PFSK-1 (cell line): ENCODE measurements at regions not wholly inside any gene's neighbourhood (a gene's known extent, or its start where the extent isn't known, plus 50 kb on each side); places are given as distances from the start of the nearest gene placed in this dataset.

ENCODE experiments used
- POLR2AphosphoS5 ChIP-seq: IDR thresholded peaks from 2 replicates; pipeline ENCODE4 v1.6.1; 2012; ENCODE audit warnings: low read depth, mild to moderate bottlenecking, control low read depth, low read length, moderate library complexity
- REST ChIP-seq, 2 experiments: IDR thresholded peaks; 2 replicates each; pipeline versions ENCODE4 v1.6.1 to v1.8.0; 2011 to 2012; ENCODE audit warnings: low read depth in 2 of 2, low read length in 2 of 2, control low read depth in 1 of 2, inconsistent platforms in 1 of 2, mild to moderate bottlenecking in 1 of 2, moderate library complexity in 1 of 2; ENCODE audit not compliant: insufficient read depth in 1 of 2
- SIN3A ChIP-seq: IDR thresholded peaks from 2 replicates; pipeline ENCODE4 v1.6.1; 2012; ENCODE audit warnings: mild to moderate bottlenecking, low read length, moderate library complexity, borderline replicate concordance; ENCODE audit not compliant: insufficient read depth
- TAF1 ChIP-seq: IDR thresholded peaks from 2 replicates; pipeline ENCODE4 v1.6.1; 2012; ENCODE audit warnings: low read length, control low read depth, borderline replicate concordance; ENCODE audit not compliant: insufficient read depth

GRCh38 chr2:183696028-183696427 is 571.8 kb downstream of the NUP35 start:
- TF ChIP-seq SIN3A (no peak), REST (IDR thresholded peaks at IDR 0.05; ENCODE audit: insufficient read depth in 1 of 2, low read depth in 2 of 2, low read length in 2 of 2) (no peak), TAF1 (no peak), POLR2AphosphoS5 (no peak)
